Ovary (tissue), 7 donors: ENCODE measurements at regions not wholly inside any gene's neighbourhood (a gene's known extent, or its start where the extent isn't known, plus 50 kb on each side); places are given as distances from the start of the nearest gene placed in this dataset.

Experiments used
- DNase-seq, 5 donors: peaks; one replicate each; pipeline ENCODE4 v3.0.0-alpha.2; 2019 to 2020
- H3K27ac ChIP-seq, 2 donors: fragments of 200-600 bp; one replicate each; pipeline versions ENCODE4 v1.5.1 to v1.8.0; 2019 to 2022
- H3K27me3 ChIP-seq: fragments of 200-600 bp; one replicate; pipeline ENCODE4 v1.8.0; 2022
- H3K36me3 ChIP-seq: fragments of 200-600 bp; sonication (generic); one replicate; pipeline ENCODE4 v1.5.1; 2019
- H3K4me1 ChIP-seq: one replicate; pipeline ENCODE4 v1.8.1; 2013; ENCODE audit warnings: mild to moderate bottlenecking, moderate library complexity; ENCODE audit not compliant: insufficient read depth
- H3K4me3 ChIP-seq: fragments of 200-600 bp; sonication (generic); one replicate; pipeline ENCODE4 v1.5.1; 2017
- H3K9me3 ChIP-seq, 2 donors: fragments of 200-600 bp in 1 of 2; sonication (generic) in 1 of 2; one replicate each; pipeline versions ENCODE4 v1.5.1 to v1.8.1; 2013 to 2019; ENCODE audit warnings: mild to moderate bottlenecking in 1 of 2, moderate library complexity in 1 of 2
- EP300 ChIP-seq: sonication (generic); formaldehyde crosslinking; IDR thresholded peaks from one replicate; pipeline ENCODE4 v1.6.1; 2017; ENCODE audit warnings: antibody characterized with exemption
- POLR2A ChIP-seq: fragments of 450-650 bp; IDR thresholded peaks from one replicate; pipeline ENCODE4 v1.6.1; 2017; ENCODE audit warnings: antibody characterized with exemption, mild to moderate bottlenecking, moderate library complexity
- WGBS, 3 donors: extraction: QIAGEN DNeasy Blood & Tissue Kit in 1 of 3; methylation state at CpG; one replicate each; pipeline versions ENCODE4 v1.1.5 to v1.1.7; 2013 to 2017; 5-methylcytosine and 5-hydroxymethylcytosine counted together
- intact Hi-C, 4 donors: fragments of 100-400 bp; cut with DNase I; formaldehyde crosslinking; loops; one replicate each; pipeline versions ENCODE4 v1.11.0 to v1.15.1; 2022 to 2023
- TF ChIP-seq, protein P1 (sequence below), 3 donors: fragments of 450-650 bp in 2 of 3; fragments of 200-600 bp in 1 of 3; IDR thresholded peaks; one replicate each; pipeline versions ENCODE4 v1.5.1 to v1.8.0; 2016 to 2022; ENCODE audit warnings: antibody characterized with exemption in 3 of 3, mild to moderate bottlenecking in 1 of 3
- donor health status: DM: no; HTN: no; CAD: no; lungs with moderate emphysema.
- donor health status: DM: no; HTN: no; CAD: no.
- donor health status: Bipolar disorder and iron deficiency.
- donor health status: DM: no; HTN: no; CAD: no.
- donor health status: DM: yes; HTN: yes; CAD: no.

DNA sequence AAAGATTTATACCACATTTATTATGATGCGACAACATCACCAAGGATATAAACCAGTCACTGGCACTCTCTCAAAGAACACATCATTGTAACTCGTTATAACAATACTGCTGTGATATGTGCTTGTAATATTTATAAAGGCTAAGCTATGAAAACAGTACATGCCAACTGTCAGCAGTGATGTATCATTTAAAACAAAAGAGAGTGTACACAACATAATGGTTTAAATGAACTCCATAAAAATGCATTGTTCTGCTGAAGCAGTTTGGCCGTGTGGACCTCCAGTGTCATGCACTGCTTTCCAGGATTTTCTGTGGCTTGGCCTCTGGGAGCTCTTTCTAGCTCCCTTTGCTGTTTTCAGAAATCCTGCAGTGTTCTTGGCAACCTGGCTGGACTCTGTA, 215.6 kb downstream of the MTX2 start:
- Histone ChIP-seq H3K4me3 (no peak overlapping the region), H3K27ac (no peak overlapping the region), H3K4me1 (no peaks in the 10 kb centered on the region), H3K27me3 (no peaks in the 10 kb centered on the region), H3K36me3 (no peaks in the 10 kb centered on the region), H3K9me3 (no peaks in the 10 kb centered on the region)
- 25 to 33% (median 31%) methylated on average over 3 of the region's 3 CpGs for WGBS, 3 donors
- intact Hi-C loops, result no loop called here
- DNase-seq, result no peak
- no peak for TF ChIP-seq POLR2A
- no peak for TF ChIP-seq EP300
- TF ChIP-seq, protein P1, sequence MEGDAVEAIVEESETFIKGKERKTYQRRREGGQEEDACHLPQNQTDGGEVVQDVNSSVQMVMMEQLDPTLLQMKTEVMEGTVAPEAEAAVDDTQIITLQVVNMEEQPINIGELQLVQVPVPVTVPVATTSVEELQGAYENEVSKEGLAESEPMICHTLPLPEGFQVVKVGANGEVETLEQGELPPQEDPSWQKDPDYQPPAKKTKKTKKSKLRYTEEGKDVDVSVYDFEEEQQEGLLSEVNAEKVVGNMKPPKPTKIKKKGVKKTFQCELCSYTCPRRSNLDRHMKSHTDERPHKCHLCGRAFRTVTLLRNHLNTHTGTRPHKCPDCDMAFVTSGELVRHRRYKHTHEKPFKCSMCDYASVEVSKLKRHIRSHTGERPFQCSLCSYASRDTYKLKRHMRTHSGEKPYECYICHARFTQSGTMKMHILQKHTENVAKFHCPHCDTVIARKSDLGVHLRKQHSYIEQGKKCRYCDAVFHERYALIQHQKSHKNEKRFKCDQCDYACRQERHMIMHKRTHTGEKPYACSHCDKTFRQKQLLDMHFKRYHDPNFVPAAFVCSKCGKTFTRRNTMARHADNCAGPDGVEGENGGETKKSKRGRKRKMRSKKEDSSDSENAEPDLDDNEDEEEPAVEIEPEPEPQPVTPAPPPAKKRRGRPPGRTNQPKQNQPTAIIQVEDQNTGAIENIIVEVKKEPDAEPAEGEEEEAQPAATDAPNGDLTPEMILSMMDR (IDR thresholded peaks at IDR 0.05), result no peak

DNA sequence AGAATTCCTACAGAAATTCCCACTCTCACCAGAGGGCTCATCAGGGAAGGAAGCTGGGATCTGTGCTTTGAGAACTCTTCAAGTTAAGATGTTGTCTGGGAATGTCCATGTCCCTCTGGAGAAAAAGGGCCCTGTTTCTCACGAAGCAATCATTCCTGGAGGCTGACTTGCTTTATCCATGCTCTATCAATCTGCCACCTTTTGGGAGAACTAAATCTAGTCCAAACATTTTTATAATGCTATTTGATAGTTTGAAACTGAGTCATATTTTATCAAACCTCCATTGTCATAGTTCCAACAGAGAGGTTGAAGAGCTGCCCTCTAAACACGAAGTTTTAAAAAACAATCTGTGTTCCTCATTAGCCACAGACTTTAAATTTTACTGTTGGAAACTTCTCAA, 219.2 kb downstream of the MTX2 start:
- no peaks in the 10 kb centered on the region for H3K9me3 ChIP-seq
- WGBS, 3 donors, result 16 to 43% (median 20%) methylated on average over 2 of the region's 2 CpGs
- H3K27me3 ChIP-seq, result no peaks in the 10 kb centered on the region
- TF ChIP-seq, protein P1 (IDR thresholded peaks at IDR 0.05), result no peak
- TF ChIP-seq POLR2A (no peak), EP300 (no peak)
- no peak overlapping the region for H3K27ac ChIP-seq
- H3K4me1 ChIP-seq, result peaks cover 4% of the 10 kb centered on the region
- intact Hi-C loops, result no loop called here
- no peaks in the 10 kb centered on the region for H3K36me3 ChIP-seq
- no peak overlapping the region for H3K4me3 ChIP-seq
- DNase-seq, result no peak

DNA sequence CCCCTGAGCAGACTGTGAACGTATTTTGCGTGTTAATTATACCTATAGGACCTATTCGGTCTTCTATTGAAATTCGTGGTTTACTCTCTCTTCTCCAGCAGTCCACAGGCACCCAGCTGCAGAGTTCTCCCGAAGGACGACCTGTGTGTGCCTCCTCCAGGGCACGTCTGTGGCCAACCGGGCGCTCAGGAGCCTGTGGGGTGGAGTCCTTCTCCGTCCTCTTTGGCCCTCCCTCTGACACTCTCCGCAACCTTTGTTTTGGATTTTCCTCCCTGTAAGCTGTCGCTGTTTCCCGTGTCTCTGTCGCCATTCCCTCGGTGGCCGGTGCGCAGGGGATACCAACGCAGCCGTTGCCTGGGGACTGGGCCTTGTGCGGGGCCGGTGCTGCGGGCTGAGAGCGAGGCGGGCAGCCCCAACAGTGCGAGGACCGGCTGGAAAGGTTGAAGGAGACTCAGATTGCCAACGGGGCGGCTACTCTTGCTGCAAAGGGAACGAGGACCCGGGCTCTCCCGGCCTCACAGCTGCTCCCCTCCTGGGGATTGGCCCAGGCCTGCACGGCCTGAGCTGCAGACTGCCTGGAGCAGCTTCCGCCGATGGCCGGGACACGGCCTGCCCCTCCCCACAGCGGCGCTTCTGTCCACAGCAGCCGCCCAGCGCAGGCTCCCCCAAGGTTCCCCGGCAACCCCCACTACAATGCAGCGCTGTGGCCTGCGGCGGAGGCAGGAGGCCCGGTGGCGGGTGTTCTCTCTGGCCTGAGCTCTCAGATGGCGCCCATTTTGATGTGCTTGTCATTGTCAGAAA, 221.0 kb downstream of the MTX2 start:
- H3K36me3 ChIP-seq, result no peaks in the 10 kb centered on the region
- 48 to 63% (median 49%) methylated on average over 40 to 47 of the region's 47 CpGs for WGBS, 3 donors
- H3K4me3 ChIP-seq, result no peak overlapping the region
- intact Hi-C loops, result no loop called here
- no peaks in the 10 kb centered on the region for H3K27me3 ChIP-seq
- peaks cover 6% of the 10 kb centered on the region for H3K4me1 ChIP-seq
- TF ChIP-seq EP300 (no peak), POLR2A (no peak)
- TF ChIP-seq, protein P1 (IDR thresholded peaks at IDR 0.05), result no peak
- H3K9me3 ChIP-seq, result no peaks in the 10 kb centered on the region
- H3K27ac ChIP-seq, result peak overlapping the region; percentile 62 to 75
- DNase-seq, result peak; percentile 55 to 78 (median 66)

DNA sequence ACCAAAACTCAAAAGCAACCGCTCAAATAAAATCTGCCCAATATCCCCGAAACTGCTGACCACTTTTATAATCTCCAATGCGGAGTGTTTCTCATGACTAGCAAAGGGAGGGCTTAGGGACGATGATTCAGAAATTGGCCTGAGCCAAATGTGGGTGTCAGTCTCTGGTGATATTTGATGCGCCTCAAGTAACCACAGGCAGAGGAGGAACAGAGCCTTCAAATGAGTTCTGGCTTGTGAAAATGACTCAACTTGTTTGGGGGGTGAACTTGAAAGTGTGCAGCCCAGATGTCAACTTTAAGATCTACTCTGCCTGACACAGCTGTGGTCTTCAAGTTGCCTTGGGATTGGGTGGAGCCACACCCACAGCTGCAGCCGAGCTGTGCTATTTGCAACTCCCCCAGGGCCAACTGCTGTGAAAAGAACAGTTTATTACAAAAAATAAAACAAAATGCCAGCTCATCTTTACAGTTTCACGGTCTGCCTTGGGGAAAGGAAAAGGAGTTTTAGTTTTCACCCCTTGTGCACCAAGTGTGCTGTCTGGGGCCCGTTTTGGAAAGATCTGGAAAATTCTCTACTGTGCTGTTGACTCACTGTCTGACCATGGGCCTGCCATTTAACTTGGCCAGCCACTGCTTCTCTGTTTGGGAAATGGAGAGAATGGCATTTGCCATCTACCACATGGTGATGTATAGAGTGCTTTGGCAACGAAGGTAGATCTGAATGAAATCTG, 222.1 kb downstream of the MTX2 start:
- Histone ChIP-seq H3K4me3 (no peak overlapping the region), H3K27me3 (no peaks in the 10 kb centered on the region), H3K36me3 (no peaks in the 10 kb centered on the region), H3K4me1 (peaks cover 7% of the 10 kb centered on the region), H3K27ac (peak overlapping the region; percentile 11 to 62), H3K9me3 (no peaks in the 10 kb centered on the region)
- intact Hi-C loops, result no loop called here
- 16 to 24% (median 18%) methylated on average over 9 of the region's 9 CpGs for WGBS, 3 donors
- TF ChIP-seq POLR2A (no peak), EP300 (no peak)
- TF ChIP-seq, protein P1 (IDR thresholded peaks at IDR 0.05), result no peak
- DNase-seq, result peak; percentile 50 to 76 (median 71)
